GM23338 (cell line): ENCODE measurements at regions not wholly inside any gene's neighbourhood (a gene's known extent, or its start where the extent isn't known, plus 50 kb on each side); places are given as distances from the start of the nearest gene placed in this dataset.

Source experiments
- ATAC-seq: fragments of 200-7000 bp; cut with Tn5 transposase; 3 replicates; pipeline ENCODE4 v1.9.1; 2020
- DNase-seq: peaks from one replicate; pipeline ENCODE4 v3.0.0-alpha.2; 2015; ENCODE audit warnings: low spot score
- H2AFZ ChIP-seq: fragments of 200-600 bp; sonication (generic); 2 replicates; pipeline ENCODE4 v1.8.0; 2016; ENCODE audit warnings: antibody characterized with exemption, mild to moderate bottlenecking, moderate library complexity
- H3F3A ChIP-seq: fragments of 200-600 bp; sonication (generic); replicated peaks from 2 replicates; pipeline ENCODE4 v1.8.0; 2017; ENCODE audit warnings: antibody characterized with exemption, mixed run types, low read depth
- H3K27ac ChIP-seq: fragments of 200-600 bp; sonication (generic); 2 replicates; pipeline ENCODE4 v1.6.1; 2016; ENCODE audit warnings: low read depth
- H3K27me3 ChIP-seq: fragments of 200-600 bp; sonication (generic); 2 replicates; pipeline ENCODE4 v1.8.0; 2016; ENCODE audit warnings: mild to moderate bottlenecking, mixed run types, moderate library complexity; ENCODE audit not compliant: insufficient read depth
- H3K36me3 ChIP-seq: fragments of 200-600 bp; sonication (generic); 2 replicates; pipeline ENCODE4 v1.8.0; 2016; ENCODE audit warnings: mild to moderate bottlenecking; ENCODE audit not compliant: insufficient read depth
- H3K4me1 ChIP-seq: fragments of 200-600 bp; sonication (generic); 2 replicates; pipeline ENCODE4 v1.8.0; 2016; ENCODE audit warnings: mild to moderate bottlenecking, moderate library complexity; ENCODE audit not compliant: insufficient read depth
- H3K4me2 ChIP-seq: fragments of 200-600 bp; sonication (generic); 2 replicates; pipeline ENCODE4 v1.7.1; 2017; ENCODE audit warnings: mixed run types
- H3K4me3 ChIP-seq: fragments of 200-600 bp; sonication (generic); 2 replicates; pipeline ENCODE4 v1.6.1; 2016; ENCODE audit warnings: mixed run types
- H3K79me2 ChIP-seq: fragments of 200-600 bp; sonication (generic); replicated peaks from 2 replicates; pipeline ENCODE4 v1.8.0; 2017; ENCODE audit warnings: mild to moderate bottlenecking; ENCODE audit not compliant: insufficient read depth
- H3K9me2 ChIP-seq: fragments of 200-600 bp; sonication (generic); 2 replicates; pipeline ENCODE4 v1.8.0; 2017; ENCODE audit not compliant: insufficient read depth
- H4K20me1 ChIP-seq: fragments of 200-600 bp; sonication (generic); replicated peaks from 2 replicates; pipeline ENCODE4 v1.8.0; 2017; ENCODE audit warnings: mild to moderate bottlenecking; ENCODE audit not compliant: insufficient read depth
- H3K27ac Mint-ChIP-seq: 2 replicates; pipeline ENCODE4 v1.8.0; 2020; ENCODE audit warnings: inconsistent platforms, mild to moderate bottlenecking, moderate library complexity, mixed read lengths
- H3K27me3 Mint-ChIP-seq: 3 replicates; pipeline ENCODE4 v1.8.0; 2022; ENCODE audit warnings: low read depth, mild to moderate bottlenecking, moderate library complexity, mixed read lengths, inconsistent platforms; ENCODE audit not compliant: insufficient read depth, poor library complexity
- H3K36me3 Mint-ChIP-seq: 3 replicates; pipeline ENCODE4 v1.8.0; 2021; ENCODE audit warnings: low read depth, mild to moderate bottlenecking, inconsistent platforms, moderate library complexity, mixed read lengths
- H3K4me1 Mint-ChIP-seq: 3 replicates; pipeline ENCODE4 v1.8.0; 2020; ENCODE audit warnings: mild to moderate bottlenecking, inconsistent platforms, mixed read lengths
- H3K4me3 Mint-ChIP-seq: 3 replicates; pipeline ENCODE4 v1.8.0; 2021; ENCODE audit warnings: moderate library complexity, mild to moderate bottlenecking, inconsistent platforms, mixed read lengths
- H3K9me3 Mint-ChIP-seq: 3 replicates; pipeline ENCODE4 v1.8.0; 2020; ENCODE audit warnings: moderate library complexity, mild to moderate bottlenecking, inconsistent platforms, mixed read lengths
- CREB1 ChIP-seq: fragments of 250-450 bp; sonication (Bioruptor Pico); IDR thresholded peaks from 2 replicates; pipeline ENCODE4 v1.5.0; 2020; ENCODE audit warnings: low read depth, mild to moderate bottlenecking, moderate library complexity
- CTCF ChIP-seq, 2 experiments: fragments of 200-600 bp in 1 of 2; sonication (generic) in 1 of 2; conservative IDR thresholded peaks; 2 replicates each; pipeline versions ENCODE4 v1.5.1 to v1.6.1; 2016 to 2017; ENCODE audit warnings: antibody characterized with exemption in 2 of 2, low read depth in 2 of 2, mild to moderate bottlenecking in 2 of 2, moderate library complexity in 1 of 2
- EZH2 ChIP-seq: fragments of 200-600 bp; sonication (generic); IDR thresholded peaks from one replicate; pipeline ENCODE4 v1.8.0; 2017; ENCODE audit warnings: antibody characterized with exemption, mild to moderate bottlenecking, low read depth; ENCODE audit not compliant: unreplicated experiment
- JUNB ChIP-seq: IDR thresholded peaks from one replicate; pipeline ENCODE4 v1.6.1; 2016; ENCODE audit warnings: antibody characterized with exemption; ENCODE audit not compliant: unreplicated experiment
- NANOG ChIP-seq: IDR thresholded peaks from 2 replicates; pipeline ENCODE4 v1.6.1; 2016; ENCODE audit warnings: antibody characterized with exemption, borderline replicate concordance
- POLR2AphosphoS5 ChIP-seq: IDR thresholded peaks from 2 replicates; pipeline ENCODE4 v1.6.1; 2016; ENCODE audit warnings: antibody characterized with exemption, low read depth
- REST ChIP-seq: IDR thresholded peaks from one replicate; pipeline ENCODE4 v1.6.1; 2018; ENCODE audit warnings: antibody characterized with exemption; ENCODE audit not compliant: unreplicated experiment
- STAT1 ChIP-seq: IDR thresholded peaks from one replicate; pipeline ENCODE4 v1.6.1; 2016; ENCODE audit warnings: antibody characterized with exemption; ENCODE audit not compliant: unreplicated experiment
- ZNF114 ChIP-seq: fragments of 250-450 bp; sonication (Bioruptor Pico); IDR thresholded peaks from 2 replicates; pipeline ENCODE4 v1.5.0; 2020; ENCODE audit warnings: mild to moderate bottlenecking, moderate library complexity
- ZNF331 ChIP-seq: fragments of 250-450 bp; sonication (Bioruptor Pico); IDR thresholded peaks from 2 replicates; pipeline ENCODE4 v1.5.0; 2020; ENCODE audit warnings: low read depth, mild to moderate bottlenecking, moderate library complexity
- TF ChIP-seq, protein P1 (sequence below): fragments of 250-450 bp; sonication (Bioruptor Pico); IDR thresholded peaks from 2 replicates; pipeline ENCODE4 v1.5.0; 2020; ENCODE audit warnings: mild to moderate bottlenecking, moderate library complexity
- TF ChIP-seq, protein P2 (sequence below): IDR thresholded peaks from 2 replicates; pipeline ENCODE4 v1.6.1; 2016; ENCODE audit warnings: antibody characterized with exemption

GRCh38 chr11:23202611-23203010, 342.3 kb upstream of the CCDC179 start:
- H3K4me2 ChIP-seq = no peak overlapping the region
- no peak overlapping the region for H2AFZ ChIP-seq
- no peaks in the 10 kb centered on the region for H3F3A ChIP-seq
- no peak overlapping the region for H3K27ac ChIP-seq
- Mint-ChIP-seq H3K27me3 (no peaks in the 10 kb centered on the region), H3K4me3 (no peak overlapping the region), H3K4me1 (no peaks in the 10 kb centered on the region), H3K9me3 (peaks cover 55% of the 10 kb centered on the region), H3K27ac (no peak overlapping the region), H3K36me3 (peaks cover 29% of the 10 kb centered on the region)
- DNase-seq = peak; percentile 1
- H4K20me1 ChIP-seq = no peaks in the 10 kb centered on the region
- peaks cover 7% of the 10 kb centered on the region for H3K36me3 ChIP-seq
- H3K27me3 ChIP-seq = no peaks in the 10 kb centered on the region
- H3K4me3 ChIP-seq = no peak overlapping the region
- no peaks in the 10 kb centered on the region for H3K9me2 ChIP-seq
- no peaks in the 10 kb centered on the region for H3K4me1 ChIP-seq
- H3K79me2 ChIP-seq = no peaks in the 10 kb centered on the region
- no peak for ATAC-seq
- TF ChIP-seq REST (no peak), EZH2 (no peak), ZNF331 (CRISPR knock-in tag) (no peak), NANOG (no peak), JUNB (no peak), ZNF114 (CRISPR knock-in tag) (no peak), POLR2AphosphoS5 (no peak), CREB1 (no peak), CTCF (conservative IDR thresholded peaks at IDR 0.05; ENCODE audit: low read depth in 2 of 2) (no peak), STAT1 (no peak)
- TF ChIP-seq, protein P1, sequence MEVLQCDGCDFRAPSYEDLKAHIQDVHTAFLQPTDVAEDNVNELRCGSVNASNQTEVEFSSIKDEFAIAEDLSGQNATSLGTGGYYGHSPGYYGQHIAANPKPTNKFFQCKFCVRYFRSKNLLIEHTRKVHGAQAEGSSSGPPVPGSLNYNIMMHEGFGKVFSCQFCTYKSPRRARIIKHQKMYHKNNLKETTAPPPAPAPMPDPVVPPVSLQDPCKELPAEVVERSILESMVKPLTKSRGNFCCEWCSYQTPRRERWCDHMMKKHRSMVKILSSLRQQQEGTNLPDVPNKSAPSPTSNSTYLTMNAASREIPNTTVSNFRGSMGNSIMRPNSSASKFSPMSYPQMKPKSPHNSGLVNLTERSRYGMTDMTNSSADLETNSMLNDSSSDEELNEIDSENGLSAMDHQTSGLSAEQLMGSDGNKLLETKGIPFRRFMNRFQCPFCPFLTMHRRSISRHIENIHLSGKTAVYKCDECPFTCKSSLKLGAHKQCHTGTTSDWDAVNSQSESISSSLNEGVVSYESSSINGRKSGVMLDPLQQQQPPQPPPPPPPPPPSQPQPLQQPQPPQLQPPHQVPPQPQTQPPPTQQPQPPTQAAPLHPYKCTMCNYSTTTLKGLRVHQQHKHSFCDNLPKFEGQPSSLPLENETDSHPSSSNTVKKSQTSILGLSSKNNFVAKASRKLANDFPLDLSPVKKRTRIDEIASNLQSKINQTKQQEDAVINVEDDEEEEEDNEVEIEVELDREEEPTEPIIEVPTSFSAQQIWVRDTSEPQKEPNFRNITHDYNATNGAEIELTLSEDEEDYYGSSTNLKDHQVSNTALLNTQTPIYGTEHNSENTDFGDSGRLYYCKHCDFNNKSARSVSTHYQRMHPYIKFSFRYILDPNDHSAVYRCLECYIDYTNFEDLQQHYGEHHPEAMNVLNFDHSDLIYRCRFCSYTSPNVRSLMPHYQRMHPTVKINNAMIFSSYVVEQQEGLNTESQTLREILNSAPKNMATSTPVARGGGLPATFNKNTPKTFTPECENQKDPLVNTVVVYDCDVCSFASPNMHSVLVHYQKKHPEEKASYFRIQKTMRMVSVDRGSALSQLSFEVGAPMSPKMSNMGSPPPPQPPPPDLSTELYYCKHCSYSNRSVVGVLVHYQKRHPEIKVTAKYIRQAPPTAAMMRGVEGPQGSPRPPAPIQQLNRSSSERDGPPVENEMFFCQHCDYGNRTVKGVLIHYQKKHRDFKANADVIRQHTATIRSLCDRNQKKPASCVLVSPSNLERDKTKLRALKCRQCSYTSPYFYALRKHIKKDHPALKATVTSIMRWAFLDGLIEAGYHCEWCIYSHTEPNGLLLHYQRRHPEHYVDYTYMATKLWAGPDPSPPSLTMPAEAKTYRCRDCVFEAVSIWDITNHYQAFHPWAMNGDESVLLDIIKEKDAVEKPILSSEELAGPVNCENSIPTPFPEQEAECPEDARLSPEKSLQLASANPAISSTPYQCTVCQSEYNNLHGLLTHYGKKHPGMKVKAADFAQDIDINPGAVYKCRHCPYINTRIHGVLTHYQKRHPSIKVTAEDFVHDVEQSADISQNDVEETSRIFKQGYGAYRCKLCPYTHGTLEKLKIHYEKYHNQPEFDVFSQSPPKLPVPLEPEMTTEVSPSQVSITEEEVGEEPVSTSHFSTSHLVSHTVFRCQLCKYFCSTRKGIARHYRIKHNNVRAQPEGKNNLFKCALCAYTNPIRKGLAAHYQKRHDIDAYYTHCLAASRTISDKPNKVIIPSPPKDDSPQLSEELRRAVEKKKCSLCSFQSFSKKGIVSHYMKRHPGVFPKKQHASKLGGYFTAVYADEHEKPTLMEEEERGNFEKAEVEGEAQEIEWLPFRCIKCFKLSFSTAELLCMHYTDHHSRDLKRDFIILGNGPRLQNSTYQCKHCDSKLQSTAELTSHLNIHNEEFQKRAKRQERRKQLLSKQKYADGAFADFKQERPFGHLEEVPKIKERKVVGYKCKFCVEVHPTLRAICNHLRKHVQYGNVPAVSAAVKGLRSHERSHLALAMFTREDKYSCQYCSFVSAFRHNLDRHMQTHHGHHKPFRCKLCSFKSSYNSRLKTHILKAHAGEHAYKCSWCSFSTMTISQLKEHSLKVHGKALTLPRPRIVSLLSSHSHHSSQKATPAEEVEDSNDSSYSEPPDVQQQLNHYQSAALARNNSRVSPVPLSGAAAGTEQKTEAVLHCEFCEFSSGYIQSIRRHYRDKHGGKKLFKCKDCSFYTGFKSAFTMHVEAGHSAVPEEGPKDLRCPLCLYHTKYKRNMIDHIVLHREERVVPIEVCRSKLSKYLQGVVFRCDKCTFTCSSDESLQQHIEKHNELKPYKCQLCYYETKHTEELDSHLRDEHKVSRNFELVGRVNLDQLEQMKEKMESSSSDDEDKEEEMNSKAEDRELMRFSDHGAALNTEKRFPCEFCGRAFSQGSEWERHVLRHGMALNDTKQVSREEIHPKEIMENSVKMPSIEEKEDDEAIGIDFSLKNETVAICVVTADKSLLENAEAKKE (CRISPR knock-in tag) = no peak
- TF ChIP-seq, protein P2, sequence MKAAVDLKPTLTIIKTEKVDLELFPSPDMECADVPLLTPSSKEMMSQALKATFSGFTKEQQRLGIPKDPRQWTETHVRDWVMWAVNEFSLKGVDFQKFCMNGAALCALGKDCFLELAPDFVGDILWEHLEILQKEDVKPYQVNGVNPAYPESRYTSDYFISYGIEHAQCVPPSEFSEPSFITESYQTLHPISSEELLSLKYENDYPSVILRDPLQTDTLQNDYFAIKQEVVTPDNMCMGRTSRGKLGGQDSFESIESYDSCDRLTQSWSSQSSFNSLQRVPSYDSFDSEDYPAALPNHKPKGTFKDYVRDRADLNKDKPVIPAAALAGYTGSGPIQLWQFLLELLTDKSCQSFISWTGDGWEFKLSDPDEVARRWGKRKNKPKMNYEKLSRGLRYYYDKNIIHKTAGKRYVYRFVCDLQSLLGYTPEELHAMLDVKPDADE = no peak
